ENCODE measurements at regions not wholly inside any gene's neighbourhood (a gene's known extent, or its start where the extent isn't known, plus 50 kb on each side); places are given as distances from the start of the nearest gene placed in this dataset.

DNA sequence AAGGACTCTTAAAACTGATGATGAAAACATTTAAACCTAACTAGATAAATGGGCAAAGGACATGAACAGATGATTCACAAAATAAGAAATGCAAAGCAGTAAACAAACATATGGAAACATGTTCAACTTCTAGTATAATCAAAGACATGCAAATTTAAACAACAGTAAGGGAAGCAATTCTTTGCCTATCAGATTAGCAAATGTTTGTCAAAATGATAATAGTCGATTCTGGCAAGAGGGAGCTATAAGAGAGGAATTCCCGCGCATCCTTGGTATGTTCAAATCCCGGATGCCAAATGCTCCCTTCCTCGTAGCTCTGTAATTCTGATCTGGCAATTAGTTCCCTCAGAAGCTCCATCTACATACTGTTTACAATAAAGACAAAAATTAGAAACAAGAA, 320.5 kb downstream of the PHKB start:
- Histone ChIP-seq H3K27ac (replicated peaks) (no peak overlapping the region), H3K4me3 (replicated peaks; ENCODE audit: insufficient read depth, low read length) (no peak overlapping the region), H3K27me3 (ENCODE audit: insufficient read depth, poor library complexity, severe bottlenecking) (no peaks in the 10 kb centered on the region)
- TF ChIP-seq GABPA (IDR thresholded peaks at IDR 0.05; ENCODE audit: low read depth) (no peak), SPI1 (IDR thresholded peaks at IDR 0.05; ENCODE audit: borderline replicate concordance, low read depth) (no peak), REST (IDR thresholded peaks at IDR 0.05; ENCODE audit: insufficient replicate concordance, low read depth) (no peak), POLR2AphosphoS5 (IDR thresholded peaks at IDR 0.05; ENCODE audit: low read depth) (no peak)
- TF ChIP-seq, protein P1, sequence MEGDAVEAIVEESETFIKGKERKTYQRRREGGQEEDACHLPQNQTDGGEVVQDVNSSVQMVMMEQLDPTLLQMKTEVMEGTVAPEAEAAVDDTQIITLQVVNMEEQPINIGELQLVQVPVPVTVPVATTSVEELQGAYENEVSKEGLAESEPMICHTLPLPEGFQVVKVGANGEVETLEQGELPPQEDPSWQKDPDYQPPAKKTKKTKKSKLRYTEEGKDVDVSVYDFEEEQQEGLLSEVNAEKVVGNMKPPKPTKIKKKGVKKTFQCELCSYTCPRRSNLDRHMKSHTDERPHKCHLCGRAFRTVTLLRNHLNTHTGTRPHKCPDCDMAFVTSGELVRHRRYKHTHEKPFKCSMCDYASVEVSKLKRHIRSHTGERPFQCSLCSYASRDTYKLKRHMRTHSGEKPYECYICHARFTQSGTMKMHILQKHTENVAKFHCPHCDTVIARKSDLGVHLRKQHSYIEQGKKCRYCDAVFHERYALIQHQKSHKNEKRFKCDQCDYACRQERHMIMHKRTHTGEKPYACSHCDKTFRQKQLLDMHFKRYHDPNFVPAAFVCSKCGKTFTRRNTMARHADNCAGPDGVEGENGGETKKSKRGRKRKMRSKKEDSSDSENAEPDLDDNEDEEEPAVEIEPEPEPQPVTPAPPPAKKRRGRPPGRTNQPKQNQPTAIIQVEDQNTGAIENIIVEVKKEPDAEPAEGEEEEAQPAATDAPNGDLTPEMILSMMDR (IDR thresholded peaks at IDR 0.05; ENCODE audit: insufficient read depth, low read length), result no peak
- no peak for DNase-seq (ENCODE audit: low read depth in 1 of 2, low spot score in 1 of 2)

GRCh38 chr16:47780213-47780875, 319.2 kb downstream of the PHKB start:
- no peak for TF ChIP-seq SPI1 (IDR thresholded peaks at IDR 0.05; ENCODE audit: borderline replicate concordance, low read depth)
- TF ChIP-seq REST (IDR thresholded peaks at IDR 0.05; ENCODE audit: insufficient replicate concordance, low read depth), result no peak
- TF ChIP-seq GABPA (IDR thresholded peaks at IDR 0.05; ENCODE audit: low read depth), result no peak
- TF ChIP-seq POLR2AphosphoS5 (IDR thresholded peaks at IDR 0.05; ENCODE audit: low read depth), result no peak
- TF ChIP-seq, protein P1 (IDR thresholded peaks at IDR 0.05; ENCODE audit: insufficient read depth, low read length), result no peak
- Histone ChIP-seq H3K27ac (replicated peaks) (no peak overlapping the region), H3K27me3 (ENCODE audit: insufficient read depth, poor library complexity, severe bottlenecking) (no peaks in the 10 kb centered on the region), H3K4me3 (replicated peaks; ENCODE audit: insufficient read depth, low read length) (no peak overlapping the region)
- DNase-seq (ENCODE audit: low read depth in 1 of 2, low spot score in 1 of 2), result no peak

GRCh38 chr16:47779201-47780016, 318.3 kb downstream of the PHKB start:
- DNase-seq (ENCODE audit: low read depth in 1 of 2, low spot score in 1 of 2), result no peak
- TF ChIP-seq POLR2AphosphoS5 (IDR thresholded peaks at IDR 0.05; ENCODE audit: low read depth) (no peak), GABPA (IDR thresholded peaks at IDR 0.05; ENCODE audit: low read depth) (no peak), SPI1 (IDR thresholded peaks at IDR 0.05; ENCODE audit: borderline replicate concordance, low read depth) (no peak), REST (IDR thresholded peaks at IDR 0.05; ENCODE audit: insufficient replicate concordance, low read depth) (no peak)
- TF ChIP-seq, protein P1 (IDR thresholded peaks at IDR 0.05; ENCODE audit: insufficient read depth, low read length), result no peak
- Histone ChIP-seq H3K27me3 (ENCODE audit: insufficient read depth, poor library complexity, severe bottlenecking) (no peaks in the 10 kb centered on the region), H3K4me3 (replicated peaks; ENCODE audit: insufficient read depth, low read length) (no peak overlapping the region), H3K27ac (replicated peaks) (no peak overlapping the region)
